ENCODE measurements at regions not wholly inside any gene's neighbourhood (a gene's known extent, or its start where the extent isn't known, plus 50 kb on each side); places are given as distances from the start of the nearest gene placed in this dataset.

DNA sequence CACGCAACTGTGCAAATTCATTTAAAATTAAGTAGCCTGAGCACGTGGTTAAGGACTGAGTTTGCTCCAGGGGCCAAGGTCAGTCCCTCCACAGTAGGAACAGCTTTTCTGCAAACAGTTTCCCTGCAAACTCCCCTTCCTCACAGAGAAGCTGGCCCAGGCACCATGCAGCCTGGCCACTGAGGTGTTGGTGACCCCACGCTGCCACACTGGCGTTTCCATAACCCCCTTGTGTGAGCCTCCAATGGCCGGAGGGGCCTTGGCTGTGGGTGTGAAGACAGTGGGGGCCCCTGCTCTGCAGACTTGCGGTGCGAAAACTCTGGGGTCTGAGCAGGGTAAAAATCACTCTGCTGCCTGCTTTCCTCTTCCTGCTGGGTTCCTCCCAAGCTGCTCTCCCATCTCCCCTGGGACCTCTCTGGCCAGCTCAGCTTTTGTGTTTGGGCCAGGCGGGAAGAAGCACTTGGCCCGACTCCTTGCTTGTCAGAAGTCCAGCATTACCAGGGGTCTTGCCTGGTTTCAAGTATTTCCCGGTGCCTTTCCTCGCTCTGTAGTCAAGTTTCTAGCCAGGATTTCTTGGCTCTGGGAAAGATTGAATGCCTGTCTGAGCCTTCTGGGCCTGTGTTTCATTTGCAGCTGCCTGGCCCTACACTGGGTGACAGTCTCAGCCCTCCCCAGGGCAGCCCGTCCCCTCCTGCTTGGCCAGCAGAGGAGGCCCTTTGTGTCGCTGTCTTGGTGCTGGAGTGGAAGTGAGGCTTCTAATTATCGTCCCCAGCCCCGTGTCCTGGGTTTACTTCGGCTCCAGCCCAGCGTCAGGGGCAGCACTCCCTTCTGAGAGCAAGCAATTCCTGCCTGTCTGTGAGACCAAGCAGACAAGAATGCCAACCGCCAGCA, 131.4 kb upstream of the SLC1A4 start:
- DNase-seq (ENCODE audit: low spot score) = no peak

DNA sequence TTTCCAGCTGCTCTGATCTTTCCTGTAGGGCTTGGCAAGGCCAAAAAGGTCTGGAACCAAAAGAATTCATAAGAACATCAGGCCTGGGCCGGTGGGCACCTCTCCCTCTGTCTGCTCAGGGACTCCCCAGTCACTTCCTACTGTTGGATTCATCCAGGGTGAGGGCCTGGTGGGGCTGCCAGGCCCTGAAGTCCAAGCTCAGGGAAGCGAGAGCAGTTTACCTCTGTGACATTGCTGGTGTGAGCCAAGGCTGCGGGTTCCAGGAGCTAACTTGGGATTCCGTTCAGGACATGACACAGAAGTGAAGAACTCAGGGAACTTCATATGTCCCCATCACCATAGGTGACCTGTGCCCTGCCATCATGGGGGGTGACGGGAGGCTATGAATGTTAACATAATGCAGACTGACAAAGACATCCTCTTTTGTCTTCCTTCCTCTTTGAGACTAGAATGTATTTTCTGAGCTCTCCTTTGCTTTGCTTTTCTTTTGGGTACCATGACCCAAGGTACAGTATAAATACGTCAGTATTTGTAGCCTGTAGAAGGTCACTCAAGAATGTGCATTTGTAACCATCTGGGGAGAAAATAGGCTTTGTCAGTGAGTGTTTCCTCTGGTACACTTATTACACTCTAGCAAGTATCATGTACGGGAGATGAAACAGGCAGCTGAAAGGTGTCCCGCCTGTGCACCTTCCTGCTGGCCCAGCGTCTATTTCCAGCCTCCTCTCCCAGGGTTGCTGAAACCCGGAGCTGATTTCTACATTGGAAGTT, 130.5 kb upstream of the SLC1A4 start:
- no peak for DNase-seq (ENCODE audit: low spot score)

DNA sequence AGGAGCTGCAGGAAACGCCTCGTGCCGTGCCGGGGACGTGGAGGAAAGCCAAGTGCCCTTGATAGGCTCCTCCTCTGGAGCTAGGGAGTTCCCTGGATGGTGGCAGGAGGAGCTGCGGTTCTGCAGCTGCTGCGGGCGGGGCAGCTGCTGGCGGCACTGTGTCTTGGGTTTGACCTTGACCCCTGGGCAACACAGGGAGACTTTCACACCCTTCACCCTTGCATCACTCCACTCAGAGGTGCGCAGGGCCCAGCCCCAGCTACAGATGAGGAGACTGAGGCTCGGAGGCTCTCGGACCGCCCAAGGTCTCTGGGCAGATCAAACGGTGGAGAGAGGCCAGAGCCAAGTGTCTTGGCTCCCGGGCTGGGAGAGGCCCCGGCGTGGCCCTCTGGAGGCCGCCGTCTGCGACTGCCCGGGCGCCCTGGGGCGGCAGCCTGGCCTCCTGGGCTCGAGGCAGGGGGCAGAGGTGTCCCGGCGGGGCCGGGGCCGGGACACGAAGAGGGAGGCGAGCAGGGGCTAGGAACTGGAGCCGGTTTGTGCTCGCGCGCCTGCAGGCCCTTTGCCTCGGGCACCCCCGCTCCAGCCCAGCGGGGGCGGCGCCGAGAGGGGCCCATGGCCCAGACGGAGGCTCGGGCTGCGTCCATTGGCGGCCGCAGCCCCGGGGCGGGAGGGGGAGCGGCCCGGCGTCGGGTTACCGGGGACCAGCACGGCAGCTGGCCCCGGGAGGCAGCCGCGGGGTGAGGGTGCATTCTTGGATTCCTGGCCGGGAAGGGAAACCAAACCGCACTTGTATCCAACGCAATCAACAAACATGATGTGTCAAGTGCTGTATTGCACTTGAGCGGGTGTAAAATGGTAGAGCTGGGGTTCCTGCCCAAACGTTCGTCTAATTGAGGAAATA, 129.6 kb upstream of the SLC1A4 start:
- DNase-seq (ENCODE audit: low spot score) = peak; percentile 88

GRCh38 chr2:64860276-64860885, 128.8 kb upstream of the SLC1A4 start:
- no peak for DNase-seq (ENCODE audit: low spot score)

- no peak for DNase-seq (ENCODE audit: low spot score)
Observed at GRCh38 chr2:64860936-64861335, 128.3 kb upstream of the SLC1A4 start.

DNA sequence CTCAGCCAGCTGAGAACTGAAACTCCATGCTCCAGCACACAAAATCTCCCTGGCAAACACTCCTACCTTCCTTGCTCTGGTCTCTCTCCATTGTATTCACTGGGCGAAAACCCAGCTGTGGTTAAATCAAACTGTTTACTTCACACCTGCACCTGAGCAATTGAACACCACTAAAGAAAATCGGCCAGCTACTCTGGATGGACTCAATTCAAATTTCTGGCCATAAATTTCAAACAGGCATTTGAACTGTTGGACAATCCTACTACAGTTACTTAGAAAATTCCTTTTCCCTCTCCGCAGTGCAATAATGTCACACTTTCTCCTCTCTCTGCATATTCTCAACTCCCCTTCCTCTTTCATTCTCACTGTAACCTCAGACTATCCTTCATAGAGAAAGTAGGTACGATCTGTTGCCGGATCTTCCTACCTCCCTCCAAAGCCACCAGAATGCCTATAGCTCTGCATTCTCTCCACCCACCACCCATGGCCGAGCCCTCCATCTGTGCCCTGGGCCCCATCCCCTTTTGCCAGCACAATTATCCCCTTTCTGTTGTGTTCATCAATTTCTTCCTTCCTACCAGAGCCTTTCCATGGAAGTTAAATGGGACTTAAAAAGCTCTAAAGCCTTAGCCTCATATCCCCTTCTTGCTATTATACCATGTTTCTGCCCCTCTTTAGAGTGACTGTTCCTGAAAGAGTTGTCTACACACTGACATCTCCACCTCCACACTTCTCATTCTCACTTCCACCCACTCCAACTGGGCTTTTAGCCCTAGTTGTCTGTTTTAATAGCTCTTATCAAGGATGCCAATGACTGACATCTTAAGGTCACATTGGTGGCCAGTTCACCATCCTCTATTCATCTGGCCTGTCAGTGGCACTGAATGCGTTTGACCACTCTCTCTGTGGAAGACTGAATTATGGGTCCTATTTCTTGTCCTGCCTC, 127.5 kb upstream of the SLC1A4 start:
- no peak for DNase-seq (ENCODE audit: low spot score)

DNA sequence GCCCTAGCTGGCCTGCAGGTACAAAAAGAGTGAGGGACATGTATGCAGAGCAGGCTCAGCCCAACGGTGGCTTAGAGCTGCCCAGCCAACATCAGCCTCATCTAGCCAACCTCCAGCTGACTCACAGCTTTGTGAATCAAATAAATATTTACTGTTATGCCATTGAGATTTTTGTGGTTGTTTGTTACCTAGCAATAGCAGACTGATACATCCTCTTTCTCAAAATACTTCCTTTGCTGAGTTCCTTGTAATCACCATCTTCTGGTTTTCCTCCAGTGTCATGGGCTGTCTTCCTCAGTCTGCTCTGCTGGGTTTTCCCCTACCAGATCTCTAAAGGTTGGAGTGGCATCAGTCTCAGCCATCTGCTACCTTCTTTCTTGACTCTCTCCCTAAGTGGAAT, 126.6 kb upstream of the SLC1A4 start:
- DNase-seq (ENCODE audit: low spot score) = no peak

DNA sequence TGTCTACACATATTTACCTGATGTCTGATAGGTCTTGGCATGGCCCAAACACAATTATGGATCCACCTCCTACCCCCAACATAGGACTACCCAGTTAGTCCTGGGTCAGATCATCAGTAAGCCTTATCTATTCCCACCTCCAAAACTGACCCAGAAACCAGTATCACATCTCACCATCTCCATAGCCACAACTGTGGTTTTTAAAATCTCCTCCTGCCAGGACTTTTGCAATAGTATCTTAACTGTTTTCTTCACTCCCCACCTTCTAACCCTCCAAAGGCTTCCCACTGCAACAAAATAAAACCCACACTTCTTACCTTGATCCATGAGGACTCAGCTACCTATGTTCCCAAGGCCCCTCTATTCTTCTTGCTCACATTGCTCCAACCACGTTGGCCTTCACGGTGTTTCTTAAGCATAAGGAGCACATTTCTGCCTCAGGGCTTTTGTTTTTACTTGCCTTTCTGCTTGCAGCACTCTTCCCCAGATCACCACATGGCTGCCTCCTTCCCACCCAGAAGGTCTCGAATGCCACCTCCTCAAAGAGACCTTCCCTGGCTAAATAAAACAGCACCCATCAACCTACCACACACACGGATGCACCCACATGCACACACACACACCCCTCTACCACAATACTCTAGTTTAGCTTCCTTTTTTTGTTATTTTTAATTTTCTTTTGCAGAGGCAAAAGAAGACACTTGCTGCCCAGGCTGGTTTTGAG, 125.9 kb upstream of the SLC1A4 start:
- no peak for DNase-seq (ENCODE audit: low spot score)

DNA sequence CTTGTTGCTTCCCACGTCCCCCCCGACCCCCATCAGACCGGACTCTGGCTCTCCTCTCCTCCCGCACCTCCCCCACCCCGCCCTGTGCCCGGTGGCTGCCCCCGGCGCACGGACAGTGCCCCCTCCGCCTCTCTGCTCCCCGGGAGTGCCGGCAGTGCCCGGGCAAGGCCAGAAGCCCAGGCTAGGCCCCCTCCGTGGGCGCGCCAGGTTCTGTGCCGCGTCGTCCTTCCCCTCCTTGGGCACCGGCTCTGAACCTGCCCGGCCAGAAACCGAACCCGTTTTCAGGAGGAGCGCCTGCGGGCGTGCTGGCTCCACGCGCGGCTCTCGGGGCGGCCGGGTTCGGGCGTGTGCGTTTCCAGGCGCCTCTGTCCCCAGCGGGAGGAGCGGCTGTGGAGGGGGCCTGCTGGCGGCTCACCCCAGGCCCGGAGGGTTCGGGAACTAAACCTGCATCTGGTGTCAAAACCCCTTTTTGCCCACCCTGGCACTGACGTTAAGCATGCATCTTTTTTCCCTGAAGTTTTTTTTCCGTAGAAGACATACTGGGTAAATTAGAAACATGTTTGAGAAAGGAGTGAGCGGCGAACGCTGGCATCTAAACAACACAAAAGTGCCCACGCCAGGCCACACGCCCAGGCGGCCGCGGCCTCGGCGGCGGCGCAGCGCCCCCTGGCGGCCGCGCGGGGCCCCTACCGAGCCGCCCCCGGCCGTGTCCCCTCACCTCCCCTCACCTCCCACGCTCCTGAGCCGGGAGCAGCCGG, 123.9 kb upstream of the SLC1A4 start:
- peak; percentile 75 for DNase-seq (ENCODE audit: low spot score)

DNA sequence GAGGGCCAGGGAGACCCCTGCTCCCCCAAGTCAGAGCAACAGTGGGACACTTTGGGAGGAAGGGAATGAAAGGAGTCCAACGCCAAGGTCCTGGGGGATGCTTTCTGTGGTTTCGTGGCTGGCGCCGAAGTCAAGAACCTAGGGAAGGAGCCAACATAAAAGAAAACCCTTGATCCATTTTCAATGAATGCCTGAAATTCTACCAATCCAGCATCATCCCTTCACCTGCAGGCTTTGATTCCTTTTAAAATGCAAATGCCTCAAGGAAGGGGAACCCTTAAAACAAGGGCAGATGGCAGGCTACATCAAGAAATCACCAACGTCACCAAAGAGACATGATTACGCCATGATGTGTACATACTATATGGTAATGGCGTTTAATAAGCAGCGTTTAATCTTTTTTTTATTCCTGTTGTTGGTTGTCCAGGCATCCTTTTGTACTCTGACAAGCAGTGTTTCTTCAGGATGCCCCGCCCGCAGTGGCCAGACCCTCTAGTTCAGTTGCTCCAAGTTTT, 123.3 kb upstream of the SLC1A4 start:
- DNase-seq (ENCODE audit: low spot score) = no peak

DNA sequence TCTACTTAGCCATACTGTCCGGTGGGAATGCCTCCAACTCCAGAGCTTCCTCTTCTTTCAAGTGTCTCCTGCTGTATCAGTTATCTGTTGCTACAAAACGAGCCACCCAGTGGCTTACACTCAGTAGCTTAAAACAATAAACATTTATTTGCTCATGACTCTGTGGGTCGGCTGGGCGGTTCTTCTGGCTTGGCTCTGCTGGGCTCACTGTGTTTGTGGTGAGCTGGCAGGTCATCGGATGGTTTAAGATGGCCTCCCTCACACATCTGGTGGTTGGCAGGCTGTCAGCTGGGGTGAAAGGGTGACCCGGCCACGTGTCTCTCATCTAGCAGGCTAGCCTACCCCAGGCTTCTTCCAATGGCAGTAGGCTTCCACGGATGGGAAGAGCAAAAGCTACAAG, 122.4 kb upstream of the SLC1A4 start:
- peak; percentile 23 for DNase-seq (ENCODE audit: low spot score)

GRCh38 chr2:64867253-64867996, 121.8 kb upstream of the SLC1A4 start:
- no peak for DNase-seq (ENCODE audit: low spot score)

DNA sequence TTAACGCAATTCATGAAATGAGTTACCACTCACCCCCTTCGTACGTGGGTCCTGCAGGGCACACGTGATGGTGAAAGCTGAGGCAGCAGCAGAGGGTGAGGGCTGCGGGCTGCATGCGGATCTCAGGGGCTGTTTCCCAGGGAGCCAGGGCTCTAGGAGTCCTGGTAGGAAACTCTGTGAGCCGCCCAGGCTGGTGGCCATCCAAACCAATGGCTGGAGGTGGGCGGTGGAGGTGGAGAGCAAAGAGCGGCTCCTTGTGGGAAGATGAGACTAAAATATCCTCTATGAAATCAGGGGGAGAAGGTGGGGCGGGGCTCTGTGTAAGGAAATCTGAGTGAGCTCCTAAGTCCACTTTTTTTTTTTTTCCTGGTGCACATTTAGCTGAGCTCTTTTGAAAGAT, 120.1 kb upstream of the SLC1A4 start:
- no peak for DNase-seq (ENCODE audit: low spot score)

- DNase-seq (ENCODE audit: low spot score) = peak; percentile 77
Observed at GRCh38 chr2:64873472-64873924, 115.7 kb upstream of the SLC1A4 start.

DNA sequence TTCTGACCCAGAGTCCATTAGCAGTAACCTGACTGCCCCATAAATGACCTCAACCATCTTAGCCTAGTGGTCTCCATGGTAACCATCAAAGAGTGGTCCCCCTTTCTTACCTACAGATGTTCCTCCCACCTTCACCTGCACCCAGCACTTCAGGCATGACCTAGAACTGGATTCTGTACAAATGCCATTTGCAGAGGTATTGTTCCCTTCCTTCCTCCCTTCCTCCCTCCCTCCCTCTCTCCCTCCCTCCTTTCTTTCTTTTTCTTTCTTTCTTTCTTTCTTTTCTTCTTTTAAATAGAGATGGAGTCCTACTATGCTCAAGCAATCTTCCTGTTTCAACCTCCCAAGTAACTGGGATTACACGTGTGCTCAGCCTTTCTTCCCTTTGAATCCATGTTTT, 114.6 kb upstream of the SLC1A4 start:
- DNase-seq (ENCODE audit: low spot score) = no peak

DNA sequence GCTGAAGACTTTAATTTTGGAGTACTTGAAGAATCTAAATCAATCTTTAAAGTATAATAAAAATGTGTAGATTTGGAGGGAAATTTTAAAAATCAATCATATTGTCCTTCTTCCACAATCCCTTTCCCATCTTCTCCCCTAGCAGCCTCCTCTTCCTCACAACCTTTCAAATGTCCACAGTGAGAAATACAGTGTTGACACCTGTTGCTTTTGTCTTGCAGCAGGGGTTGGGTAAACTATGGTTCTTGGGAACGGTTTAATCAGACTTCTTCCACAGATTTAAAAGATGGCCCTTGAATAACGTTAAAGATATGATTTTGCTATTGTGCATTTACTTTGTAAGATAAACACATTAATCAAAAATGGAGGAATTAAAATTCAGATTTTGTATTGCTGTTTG, 113.8 kb upstream of the SLC1A4 start:
- DNase-seq (ENCODE audit: low spot score) = no peak

- peak; percentile 83 for DNase-seq (ENCODE audit: low spot score)
Observed at GRCh38 chr2:64876137-64876647, 113.0 kb upstream of the SLC1A4 start.

GRCh38 chr2:64879745-64880144, 109.5 kb upstream of the SLC1A4 start:
- no peak for DNase-seq (ENCODE audit: low spot score)

Data from LoVo (cell line).